ENCODE measurements at regions not wholly inside any gene's neighbourhood (a gene's known extent, or its start where the extent isn't known, plus 50 kb on each side); places are given as distances from the start of the nearest gene placed in this dataset.
"Not testable (repeated sequence)": the region's sequence is repeated elsewhere in the genome, so short reads cannot be mapped to it uniquely, and the experiment has no call there.

- ChIA-PET POLR2A (no interaction called here), CTCF (no interaction called here)
- Mint-ChIP-seq H3K36me3 (ENCODE audit: low read depth) (no peaks in the 10 kb centered on the region), H3K4me1 (no peaks in the 10 kb centered on the region), H3K4me3 (no peak overlapping the region), H3K27me3 (no peaks in the 10 kb centered on the region), H3K9me3 (no peaks in the 10 kb centered on the region), H3K27ac (no peak overlapping the region)
- DNase-seq: no peak
- TF ChIP-seq CTCF (IDR thresholded peaks at IDR 0.05): no peak
- no peak for ATAC-seq (ENCODE audit: low read depth)
- intact Hi-C loops (cut with micrococcal nuclease): no loop called here
These were observed 586.0 kb upstream of the MDGA2 start for GRCh38 chr14:48261436-48261835.

- intact Hi-C loops (cut with micrococcal nuclease); ATAC-seq (ENCODE audit: low read depth); H3K27me3 Mint-ChIP-seq; H3K36me3 Mint-ChIP-seq (ENCODE audit: low read depth); DNase-seq; H3K27ac Mint-ChIP-seq; POLR2A ChIA-PET; CTCF ChIA-PET; H3K9me3 Mint-ChIP-seq; H3K4me3 Mint-ChIP-seq; H3K4me1 Mint-ChIP-seq: not testable (repeated sequence)
These were observed 585.2 kb upstream of the MDGA2 start for GRCh38 chr14:48260394-48261295.

- H3K9me3 Mint-ChIP-seq; H3K36me3 Mint-ChIP-seq (ENCODE audit: low read depth); H3K27me3 Mint-ChIP-seq; H3K4me1 Mint-ChIP-seq; CTCF ChIA-PET; H3K27ac Mint-ChIP-seq; POLR2A ChIA-PET; H3K4me3 Mint-ChIP-seq; DNase-seq; ATAC-seq (ENCODE audit: low read depth); intact Hi-C loops (cut with micrococcal nuclease): not testable (repeated sequence)
These were observed 584.5 kb upstream of the MDGA2 start for GRCh38 chr14:48259876-48260275.

- H3K27me3 Mint-ChIP-seq, POLR2A ChIA-PET: not testable (repeated sequence)
These were observed 583.8 kb upstream of the MDGA2 start for GRCh38 chr14:48259232-48259631.

GRCh38 chr14:48258703-48259102 is 583.3 kb upstream of the MDGA2 start:
- POLR2A ChIA-PET; H3K4me1 Mint-ChIP-seq; H3K27me3 Mint-ChIP-seq; CTCF ChIA-PET; H3K4me3 Mint-ChIP-seq; H3K36me3 Mint-ChIP-seq (ENCODE audit: low read depth); H3K27ac Mint-ChIP-seq; H3K9me3 Mint-ChIP-seq; DNase-seq; intact Hi-C loops (cut with micrococcal nuclease); ATAC-seq (ENCODE audit: low read depth): not testable (repeated sequence)

More at GRCh38 chr14:48259232-48259631, 583.8 kb upstream of the MDGA2 start:
- H3K4me3 Mint-ChIP-seq; CTCF ChIA-PET; ATAC-seq (ENCODE audit: low read depth); H3K27ac Mint-ChIP-seq; H3K4me1 Mint-ChIP-seq; H3K9me3 Mint-ChIP-seq; intact Hi-C loops (cut with micrococcal nuclease); H3K36me3 Mint-ChIP-seq (ENCODE audit: low read depth); DNase-seq: not testable (repeated sequence)

- ChIA-PET POLR2A (no interaction called here), CTCF (no interaction called here)
- no peak overlapping the region for H3K27ac Mint-ChIP-seq
- H3K9me3 Mint-ChIP-seq: peaks cover 4% of the 10 kb centered on the region
- no peak overlapping the region for H3K4me3 Mint-ChIP-seq
- DNase-seq: no peak
- no peaks in the 10 kb centered on the region for H3K36me3 Mint-ChIP-seq (ENCODE audit: low read depth)
- no peaks in the 10 kb centered on the region for H3K4me1 Mint-ChIP-seq
- TF ChIP-seq CTCF (IDR thresholded peaks at IDR 0.05): no peak
- ATAC-seq (ENCODE audit: low read depth): no peak
- intact Hi-C loops (cut with micrococcal nuclease): no loop called here
- H3K27me3 Mint-ChIP-seq: no peaks in the 10 kb centered on the region
These were observed 577.6 kb upstream of the MDGA2 start for GRCh38 chr14:48253020-48253419.

- intact Hi-C loops (cut with micrococcal nuclease): no loop called here
- ATAC-seq (ENCODE audit: low read depth) (no peak), DNase-seq (no peak)
- no peaks in the 10 kb centered on the region for H3K36me3 Mint-ChIP-seq (ENCODE audit: low read depth)
- H3K27me3 Mint-ChIP-seq: no peaks in the 10 kb centered on the region
- H3K4me1 Mint-ChIP-seq: no peaks in the 10 kb centered on the region
- TF ChIP-seq CTCF (IDR thresholded peaks at IDR 0.05): no peak
- ChIA-PET POLR2A (no interaction called here), CTCF (no interaction called here)
- H3K9me3 Mint-ChIP-seq: peaks cover 4% of the 10 kb centered on the region
- no peak overlapping the region for H3K4me3 Mint-ChIP-seq
- no peak overlapping the region for H3K27ac Mint-ChIP-seq
These were observed 575.9 kb upstream of the MDGA2 start for GRCh38 chr14:48251290-48251689.
